ENCODE measurements at regions not wholly inside any gene's neighbourhood (a gene's known extent, or its start where the extent isn't known, plus 50 kb on each side); places are given as distances from the start of the nearest gene placed in this dataset.

DNA sequence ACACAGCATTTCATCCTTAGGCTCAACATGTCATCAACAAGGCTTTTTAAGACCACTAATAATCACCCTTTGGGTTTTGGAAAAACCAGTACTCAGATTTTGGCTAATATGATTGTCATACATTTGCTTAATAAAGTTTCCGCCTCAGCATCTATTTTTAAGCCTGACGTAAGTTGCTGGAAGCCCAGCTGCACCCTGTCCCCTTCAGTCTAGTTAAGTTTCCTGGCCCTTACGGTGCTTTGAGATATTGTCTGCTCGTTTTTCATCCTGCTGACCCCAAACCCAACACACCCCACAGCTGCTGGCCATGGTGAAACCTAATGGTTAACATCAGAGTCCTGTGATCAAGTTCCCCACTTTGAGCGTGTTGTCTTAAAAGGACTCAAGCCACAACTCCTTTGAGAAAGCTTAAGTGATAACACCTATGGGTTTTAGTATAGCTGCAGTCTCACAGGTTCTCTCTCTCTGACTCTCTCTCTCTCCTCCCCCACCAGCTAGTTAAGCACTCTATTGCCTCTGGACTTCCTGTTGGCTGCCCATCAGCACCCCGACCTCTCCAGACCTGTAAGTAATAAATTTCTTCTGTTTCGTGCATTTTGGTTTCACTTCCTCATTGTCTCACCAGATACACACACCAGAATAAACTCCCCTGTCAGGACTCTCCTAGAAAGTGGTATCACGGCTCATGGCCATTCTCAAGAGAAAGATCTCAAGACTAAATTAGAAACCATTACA, 802.0 kb downstream of the C6orf118 start:
- H3K4me3 ChIP-seq (replicated peaks in 1 of 3; ENCODE audit: insufficient read depth in 1 of 3, low read depth in 2 of 3, low read length in 3 of 3), result no peak overlapping the region
- H3K4me1 ChIP-seq (ENCODE audit: insufficient read depth, low read length), result no peaks in the 10 kb centered on the region
- no peaks in the 10 kb centered on the region for H3K36me3 ChIP-seq (replicated peaks in 1 of 2; ENCODE audit: control insufficient read depth in 1 of 2, insufficient read depth in 2 of 2, low read length in 2 of 2)
- H3K9ac ChIP-seq (ENCODE audit: insufficient read depth, low read depth, low read length), result no peak overlapping the region
- no peak for DNase-seq (ENCODE audit: low spot score)
- ChIA-PET POLR2A (no interaction called here), CTCF (ENCODE audit: low intra/inter-chr PET ratio, low total read pairs) (no interaction called here)
- intact Hi-C loops (cut with micrococcal nuclease; ENCODE audit: unreplicated experiment) (no loop called here), in situ Hi-C loops (cut with HindIII; ENCODE audit: extremely low pct_ligation_motif_present, low pct_unique_long_range_greater_than_20kb) (no loop called here)
- H2AFZ ChIP-seq (ENCODE audit: low read length), result no peak overlapping the region
- TF ChIP-seq, protein P1, sequence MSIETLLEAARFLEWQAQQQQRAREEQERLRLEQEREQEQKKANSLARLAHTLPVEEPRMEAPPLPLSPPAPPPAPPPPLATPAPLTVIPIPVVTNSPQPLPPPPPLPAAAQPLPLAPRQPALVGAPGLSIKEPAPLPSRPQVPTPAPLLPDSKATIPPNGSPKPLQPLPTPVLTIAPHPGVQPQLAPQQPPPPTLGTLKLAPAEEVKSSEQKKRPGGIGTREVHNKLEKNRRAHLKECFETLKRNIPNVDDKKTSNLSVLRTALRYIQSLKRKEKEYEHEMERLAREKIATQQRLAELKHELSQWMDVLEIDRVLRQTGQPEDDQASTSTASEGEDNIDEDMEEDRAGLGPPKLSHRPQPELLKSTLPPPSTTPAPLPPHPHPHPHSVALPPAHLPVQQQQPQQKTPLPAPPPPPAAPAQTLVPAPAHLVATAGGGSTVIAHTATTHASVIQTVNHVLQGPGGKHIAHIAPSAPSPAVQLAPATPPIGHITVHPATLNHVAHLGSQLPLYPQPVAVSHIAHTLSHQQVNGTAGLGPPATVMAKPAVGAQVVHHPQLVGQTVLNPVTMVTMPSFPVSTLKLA (IDR thresholded peaks at IDR 0.05), result no peak
- TF ChIP-seq PHF5A (CRISPR knock-in tag; IDR thresholded peaks at IDR 0.05; ENCODE audit: low read depth, unreplicated experiment) (no peak), FOXA1 (IDR thresholded peaks at IDR 0.05) (no peak), FOXA1 (CRISPR knock-in tag; IDR thresholded peaks at IDR 0.05) (no peak), ZNF3 (CRISPR knock-in tag; IDR thresholded peaks at IDR 0.05) (no peak), BRCA1 (CRISPR knock-in tag; IDR thresholded peaks at IDR 0.05) (no peak), NR2C2 (CRISPR knock-in tag; IDR thresholded peaks at IDR 0.05; ENCODE audit: borderline replicate concordance) (no peak), XBP1 (CRISPR knock-in tag; IDR thresholded peaks at IDR 0.05) (no peak), MYNN (CRISPR knock-in tag; IDR thresholded peaks at IDR 0.05; ENCODE audit: low read depth) (no peak), MAZ (IDR thresholded peaks at IDR 0.05; ENCODE audit: borderline replicate concordance, low read depth, low read length) (no peak), MAZ (CRISPR knock-in tag; IDR thresholded peaks at IDR 0.05; ENCODE audit: low read depth) (no peak), REL (CRISPR knock-in tag; conservative IDR thresholded peaks at IDR 0.05) (no peak), MTF1 (CRISPR knock-in tag; IDR thresholded peaks at IDR 0.05) (no peak), ZNF343 (CRISPR knock-in tag; IDR thresholded peaks at IDR 0.05) (no peak), FOXO1 (CRISPR knock-in tag; IDR thresholded peaks at IDR 0.05) (no peak), NRL (CRISPR knock-in tag; IDR thresholded peaks at IDR 0.05; ENCODE audit: borderline replicate concordance) (no peak)
- no peak for ATAC-seq
- no peak overlapping the region for H3K27ac ChIP-seq (ENCODE audit: extremely low read length, insufficient read depth, low read length)
- no peaks in the 10 kb centered on the region for H3K27me3 ChIP-seq (ENCODE audit: control insufficient read depth in 1 of 2, insufficient read depth in 2 of 2, low read length in 2 of 2)
- H3K4me2 ChIP-seq (ENCODE audit: low read depth, low read length), result no peak overlapping the region
- WGBS (ENCODE audit: low lambda C conversion rate), result 19% methylated on average over 8 of the region's 8 CpGs
- peaks cover 96% of the 10 kb centered on the region for H3K9me3 ChIP-seq (ENCODE audit: low read length)
- no peaks in the 10 kb centered on the region for H4K20me1 ChIP-seq (ENCODE audit: insufficient read depth, low read length)
- no peaks in the 10 kb centered on the region for H3K79me2 ChIP-seq (ENCODE audit: insufficient read depth, low read length)
- no TSS peak for BruUV-seq (replicated peaks)
- FAIRE-seq, result no peak

Data from HepG2 (cell line).